ENCODE measurements at regions not wholly inside any gene's neighbourhood (a gene's known extent, or its start where the extent isn't known, plus 50 kb on each side); places are given as distances from the start of the nearest gene placed in this dataset.

DNA sequence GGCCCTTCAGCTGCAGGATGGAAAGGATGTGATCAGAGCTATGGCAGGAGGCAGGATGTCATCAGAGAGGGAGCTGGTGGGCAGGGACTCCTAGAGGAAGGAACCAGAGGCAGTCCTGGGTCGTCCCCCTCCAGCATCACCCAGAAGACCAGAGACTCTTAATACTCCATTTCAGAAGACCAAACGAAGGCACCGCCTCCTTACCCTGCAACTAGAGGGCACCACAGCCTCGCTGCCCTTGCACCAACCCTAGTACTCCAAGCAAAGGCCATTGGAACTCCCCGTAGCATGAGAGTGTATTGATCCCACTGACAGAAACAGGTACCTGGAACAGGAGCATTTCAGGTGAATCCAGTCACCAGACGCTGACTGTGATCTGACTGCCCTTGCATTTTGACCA is 598.1 kb downstream of the NPHP4 start:
- H3K4me3 ChIP-seq (ENCODE audit: low read depth in 1 of 2, low read length in 2 of 2), result no peak overlapping the region
- no peak overlapping the region for H3K27ac ChIP-seq (ENCODE audit: low read length)
- peaks cover 5 to 6% of the 10 kb centered on the region in 2 donors for H3K9me3 ChIP-seq (ENCODE audit: control insufficient read depth in 1 of 2, low read length in 2 of 2)
- H3K27me3 ChIP-seq (ENCODE audit: low read depth, low read length), result no peaks in the 10 kb centered on the region
- no peaks in the 10 kb centered on the region for H3K36me3 ChIP-seq (ENCODE audit: control insufficient read depth in 1 of 2, insufficient read depth in 2 of 2, low read length in 2 of 2)
- H3K4me1 ChIP-seq (ENCODE audit: control insufficient read depth in 1 of 2, insufficient read depth in 2 of 2, low read length in 2 of 2), result no peaks in the 10 kb centered on the region

DNA sequence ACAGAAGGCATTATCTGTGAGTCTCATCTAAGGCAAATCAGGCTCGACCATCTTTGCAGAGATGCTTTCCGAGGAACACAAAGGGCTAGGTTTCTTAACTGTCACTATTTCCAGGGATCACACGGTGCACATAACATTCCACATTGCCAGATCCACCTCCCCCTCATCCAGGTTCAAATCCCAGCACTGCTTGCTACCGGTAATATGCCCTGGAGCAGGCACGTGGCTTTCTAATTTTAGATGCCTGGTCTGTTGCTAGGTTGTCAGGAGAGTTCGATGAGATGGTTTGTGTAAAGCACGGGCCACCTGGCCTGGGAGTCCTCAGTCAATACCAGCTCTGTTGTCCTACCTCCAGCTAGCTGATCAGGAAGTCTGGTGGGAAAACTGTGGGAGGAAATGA is 598.6 kb downstream of the NPHP4 start:
- Histone ChIP-seq H3K4me3 (ENCODE audit: low read depth in 1 of 2, low read length in 2 of 2) (no peak overlapping the region), H3K36me3 (ENCODE audit: control insufficient read depth in 1 of 2, insufficient read depth in 2 of 2, low read length in 2 of 2) (no peaks in the 10 kb centered on the region), H3K27me3 (ENCODE audit: low read depth, low read length) (no peaks in the 10 kb centered on the region), H3K4me1 (ENCODE audit: control insufficient read depth in 1 of 2, insufficient read depth in 2 of 2, low read length in 2 of 2) (no peaks in the 10 kb centered on the region), H3K9me3 (ENCODE audit: control insufficient read depth in 1 of 2, low read length in 2 of 2) (peaks cover 5 to 6% of the 10 kb centered on the region in 2 donors), H3K27ac (ENCODE audit: low read length) (no peak overlapping the region)

DNA sequence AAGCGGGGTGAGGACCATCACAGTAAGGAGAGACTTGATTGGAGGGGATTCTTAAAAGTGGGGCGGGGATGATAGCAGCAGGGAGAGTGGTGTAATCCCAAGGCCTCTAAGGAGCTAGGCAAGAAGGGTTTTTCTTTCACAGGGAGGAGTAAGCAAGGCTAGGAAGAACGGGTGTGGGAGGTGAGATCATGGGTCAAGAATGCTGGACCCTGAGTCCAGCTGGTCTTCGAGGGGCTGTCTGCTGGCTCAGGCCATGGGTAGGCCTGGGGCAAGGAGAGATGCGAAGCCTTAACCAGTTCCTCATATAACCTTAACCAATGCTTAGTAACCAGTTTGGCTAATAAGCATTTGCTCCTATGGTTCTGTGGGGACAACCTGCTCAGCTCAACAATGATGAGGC is 599.1 kb downstream of the NPHP4 start:
- H3K36me3 ChIP-seq (ENCODE audit: control insufficient read depth in 1 of 2, insufficient read depth in 2 of 2, low read length in 2 of 2), result no peaks in the 10 kb centered on the region
- peaks cover 5 to 6% of the 10 kb centered on the region in 2 donors for H3K9me3 ChIP-seq (ENCODE audit: control insufficient read depth in 1 of 2, low read length in 2 of 2)

DNA sequence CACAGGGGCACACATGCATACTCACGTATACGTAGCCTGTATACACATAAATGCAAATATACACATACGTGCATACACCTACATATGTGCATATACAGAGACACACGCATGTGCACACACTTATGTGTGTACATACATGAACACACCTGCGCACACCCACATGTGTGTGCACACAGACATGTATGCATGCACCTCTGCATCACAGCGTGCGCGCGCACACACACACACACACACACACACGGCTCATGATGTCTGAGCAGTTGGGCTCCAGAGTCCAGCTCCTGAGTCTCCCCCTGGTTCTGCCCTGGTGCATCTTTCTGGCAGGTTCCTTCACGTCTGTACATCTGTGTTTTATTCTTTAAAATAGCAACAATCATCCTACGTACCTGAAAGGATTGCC is 600.5 kb downstream of the NPHP4 start:
- H3K27me3 ChIP-seq (ENCODE audit: low read depth, low read length), result no peaks in the 10 kb centered on the region
- H3K9me3 ChIP-seq (ENCODE audit: control insufficient read depth in 1 of 2, low read length in 2 of 2), result peaks cover 5 to 6% of the 10 kb centered on the region in 2 donors
- no peaks in the 10 kb centered on the region for H3K4me1 ChIP-seq (ENCODE audit: control insufficient read depth in 1 of 2, insufficient read depth in 2 of 2, low read length in 2 of 2)

More for the DNA sequence above, 599.1 kb downstream of the NPHP4 start:
- no peak overlapping the region for H3K27ac ChIP-seq (ENCODE audit: low read length)
- H3K27me3 ChIP-seq (ENCODE audit: low read depth, low read length), result no peaks in the 10 kb centered on the region
- H3K4me1 ChIP-seq (ENCODE audit: control insufficient read depth in 1 of 2, insufficient read depth in 2 of 2, low read length in 2 of 2), result no peaks in the 10 kb centered on the region
- H3K4me3 ChIP-seq (ENCODE audit: low read depth in 1 of 2, low read length in 2 of 2), result no peak overlapping the region

DNA sequence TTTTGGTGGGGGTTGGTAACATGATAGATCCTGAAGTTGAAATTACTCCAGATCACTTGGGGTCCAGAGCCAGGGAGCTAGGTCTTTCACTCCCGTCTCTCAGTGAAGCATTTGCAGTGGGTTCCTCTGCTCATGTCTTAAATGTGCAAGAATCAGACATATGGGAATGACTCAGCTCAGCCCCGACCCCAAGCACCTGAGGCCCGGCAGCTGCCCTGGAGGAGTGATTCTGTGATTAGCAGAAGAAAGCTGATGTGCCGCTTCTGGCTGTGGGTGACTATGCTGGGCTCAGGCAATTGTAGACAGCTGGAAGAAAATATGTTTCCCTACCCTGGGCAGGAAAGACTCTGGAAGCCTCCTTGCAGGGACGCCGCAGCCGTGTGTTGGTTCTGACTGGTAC is 601.7 kb downstream of the NPHP4 start:
- no peak overlapping the region for H3K4me3 ChIP-seq (ENCODE audit: low read depth in 1 of 2, low read length in 2 of 2)

More for the DNA sequence above, 600.5 kb downstream of the NPHP4 start:
- Histone ChIP-seq H3K36me3 (ENCODE audit: control insufficient read depth in 1 of 2, insufficient read depth in 2 of 2, low read length in 2 of 2) (no peaks in the 10 kb centered on the region), H3K4me3 (ENCODE audit: low read depth in 1 of 2, low read length in 2 of 2) (no peak overlapping the region), H3K27ac (ENCODE audit: low read length) (no peak overlapping the region)

DNA sequence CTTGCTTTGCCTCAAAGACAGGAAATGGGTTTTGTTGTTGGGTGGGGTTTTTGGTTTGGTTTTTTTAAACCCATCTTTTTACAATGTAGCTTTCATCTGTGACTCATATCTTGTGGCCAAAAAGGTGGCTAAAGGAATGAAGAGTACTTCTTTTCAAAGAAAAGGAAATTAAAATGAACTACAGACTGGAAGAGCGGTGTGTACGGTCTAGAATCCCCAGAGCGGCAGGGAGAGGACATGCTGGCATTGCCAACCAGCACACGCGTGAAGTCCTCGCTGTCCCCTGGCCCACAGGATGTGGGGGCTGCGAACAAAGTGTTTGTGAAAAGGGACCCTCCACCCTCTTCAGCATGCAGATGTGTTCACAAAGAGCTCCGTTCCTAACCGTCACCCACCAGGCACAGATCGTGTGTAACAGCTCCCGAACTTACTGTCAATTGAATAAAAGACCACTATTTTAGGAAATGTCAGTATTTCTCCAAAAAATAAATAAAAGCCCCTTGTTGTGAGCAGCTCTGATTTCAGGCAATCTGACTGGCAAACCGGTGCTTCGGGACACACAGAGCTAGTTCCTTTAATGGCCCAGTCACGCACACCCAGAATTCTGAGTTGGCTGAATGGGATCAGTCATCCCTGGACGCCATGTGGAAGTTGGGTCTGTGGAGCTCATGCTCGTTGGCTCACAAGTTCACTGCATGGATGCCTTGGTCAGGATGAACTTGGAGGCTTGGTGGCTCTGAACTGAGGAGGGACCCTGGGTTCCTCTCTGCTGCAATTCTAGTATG is 602.9 kb downstream of the NPHP4 start:
- Histone ChIP-seq H3K4me1 (ENCODE audit: control insufficient read depth in 1 of 2, insufficient read depth in 2 of 2, low read length in 2 of 2) (no peaks in the 10 kb centered on the region), H3K9me3 (ENCODE audit: control insufficient read depth in 1 of 2, low read length in 2 of 2) (no peaks in the 10 kb centered on the region), H3K4me3 (ENCODE audit: low read depth in 1 of 2, low read length in 2 of 2) (no peak overlapping the region), H3K27ac (ENCODE audit: low read length) (no peak overlapping the region), H3K27me3 (ENCODE audit: low read depth, low read length) (no peaks in the 10 kb centered on the region), H3K36me3 (ENCODE audit: control insufficient read depth in 1 of 2, insufficient read depth in 2 of 2, low read length in 2 of 2) (no peaks in the 10 kb centered on the region)

More for the DNA sequence above, 601.7 kb downstream of the NPHP4 start:
- Histone ChIP-seq H3K27ac (ENCODE audit: low read length) (no peak overlapping the region), H3K27me3 (ENCODE audit: low read depth, low read length) (no peaks in the 10 kb centered on the region), H3K4me1 (ENCODE audit: control insufficient read depth in 1 of 2, insufficient read depth in 2 of 2, low read length in 2 of 2) (no peaks in the 10 kb centered on the region), H3K9me3 (ENCODE audit: control insufficient read depth in 1 of 2, low read length in 2 of 2) (peaks cover 0 to 2% of the 10 kb centered on the region in 2 donors), H3K36me3 (ENCODE audit: control insufficient read depth in 1 of 2, insufficient read depth in 2 of 2, low read length in 2 of 2) (no peaks in the 10 kb centered on the region)

DNA sequence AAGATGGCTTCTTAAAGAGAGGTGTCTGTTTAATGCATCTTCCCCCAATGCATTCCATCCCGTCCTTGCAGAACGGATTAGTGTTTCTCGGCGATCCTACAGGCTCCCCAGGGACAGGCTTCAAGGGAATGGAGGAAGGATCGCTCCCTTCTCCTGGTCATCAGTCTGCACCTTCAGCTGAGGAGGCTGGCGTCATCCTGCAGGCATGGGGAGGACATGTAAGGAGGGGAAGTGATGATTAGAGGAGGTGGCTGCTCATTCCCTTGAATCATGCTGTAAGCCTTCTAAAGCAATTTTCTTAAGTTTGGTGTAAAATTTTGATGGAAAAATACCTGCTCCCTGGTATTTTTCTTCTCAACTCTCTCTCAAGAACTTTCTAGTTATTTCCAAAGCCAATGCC is 603.6 kb downstream of the NPHP4 start:
- Histone ChIP-seq H3K36me3 (ENCODE audit: control insufficient read depth in 1 of 2, insufficient read depth in 2 of 2, low read length in 2 of 2) (no peaks in the 10 kb centered on the region), H3K27me3 (ENCODE audit: low read depth, low read length) (no peaks in the 10 kb centered on the region), H3K9me3 (ENCODE audit: control insufficient read depth in 1 of 2, low read length in 2 of 2) (no peaks in the 10 kb centered on the region), H3K27ac (ENCODE audit: low read length) (no peak overlapping the region), H3K4me1 (ENCODE audit: control insufficient read depth in 1 of 2, insufficient read depth in 2 of 2, low read length in 2 of 2) (no peaks in the 10 kb centered on the region), H3K4me3 (ENCODE audit: low read depth in 1 of 2, low read length in 2 of 2) (no peak overlapping the region)

DNA sequence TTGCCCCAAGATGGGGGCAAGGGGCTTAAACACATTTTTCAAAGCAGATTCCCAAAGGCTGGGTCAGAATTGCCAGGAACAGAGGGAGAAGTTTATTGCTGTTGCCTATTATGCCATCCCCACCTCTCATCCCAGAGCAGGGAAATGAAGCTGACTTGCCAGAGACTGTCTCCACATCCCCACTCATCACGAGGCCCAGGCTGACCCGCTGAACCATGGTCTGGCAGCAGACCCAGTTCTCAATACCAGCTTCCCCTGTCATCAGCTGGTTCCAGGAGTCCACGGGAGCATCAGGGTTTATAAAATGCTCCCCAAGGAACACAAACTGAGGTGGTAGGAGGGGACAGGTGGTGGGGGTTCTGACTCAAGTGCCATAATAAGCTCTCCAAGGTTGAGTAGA is 605.9 kb downstream of the NPHP4 start:
- no peaks in the 10 kb centered on the region for H3K9me3 ChIP-seq (ENCODE audit: control insufficient read depth in 1 of 2, low read length in 2 of 2)
- H3K4me1 ChIP-seq (ENCODE audit: control insufficient read depth in 1 of 2, insufficient read depth in 2 of 2, low read length in 2 of 2), result no peaks in the 10 kb centered on the region
- no peaks in the 10 kb centered on the region for H3K36me3 ChIP-seq (ENCODE audit: control insufficient read depth in 1 of 2, insufficient read depth in 2 of 2, low read length in 2 of 2)
- H3K4me3 ChIP-seq (ENCODE audit: low read depth in 1 of 2, low read length in 2 of 2), result no peak overlapping the region
- H3K27ac ChIP-seq (ENCODE audit: low read length), result no peak overlapping the region
- H3K27me3 ChIP-seq (ENCODE audit: low read depth, low read length), result no peaks in the 10 kb centered on the region

DNA sequence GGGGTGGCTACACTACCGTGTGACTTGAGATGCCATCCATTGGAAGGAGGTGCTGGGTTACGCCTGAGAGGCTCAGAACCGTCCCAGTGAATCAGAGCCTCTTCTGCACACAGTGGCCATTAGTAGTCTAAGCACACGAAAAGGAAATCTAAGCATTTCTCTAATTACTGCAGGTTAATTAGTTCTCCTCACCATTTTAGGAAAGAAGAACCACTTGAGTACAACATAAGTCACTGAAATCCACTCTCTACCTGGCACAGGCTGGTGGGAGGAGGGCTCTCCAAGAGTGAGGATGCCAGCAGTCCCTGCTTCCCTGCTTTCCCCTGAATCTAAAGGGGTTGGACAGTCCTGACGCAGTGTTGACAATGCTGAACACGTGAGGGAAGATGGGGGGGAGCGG is 606.3 kb downstream of the NPHP4 start:
- Histone ChIP-seq H3K9me3 (ENCODE audit: control insufficient read depth in 1 of 2, low read length in 2 of 2) (no peaks in the 10 kb centered on the region), H3K4me3 (ENCODE audit: low read depth in 1 of 2, low read length in 2 of 2) (no peak overlapping the region), H3K4me1 (ENCODE audit: control insufficient read depth in 1 of 2, insufficient read depth in 2 of 2, low read length in 2 of 2) (no peaks in the 10 kb centered on the region), H3K36me3 (ENCODE audit: control insufficient read depth in 1 of 2, insufficient read depth in 2 of 2, low read length in 2 of 2) (no peaks in the 10 kb centered on the region), H3K27ac (ENCODE audit: low read length) (no peak overlapping the region), H3K27me3 (ENCODE audit: low read depth, low read length) (no peaks in the 10 kb centered on the region)

DNA sequence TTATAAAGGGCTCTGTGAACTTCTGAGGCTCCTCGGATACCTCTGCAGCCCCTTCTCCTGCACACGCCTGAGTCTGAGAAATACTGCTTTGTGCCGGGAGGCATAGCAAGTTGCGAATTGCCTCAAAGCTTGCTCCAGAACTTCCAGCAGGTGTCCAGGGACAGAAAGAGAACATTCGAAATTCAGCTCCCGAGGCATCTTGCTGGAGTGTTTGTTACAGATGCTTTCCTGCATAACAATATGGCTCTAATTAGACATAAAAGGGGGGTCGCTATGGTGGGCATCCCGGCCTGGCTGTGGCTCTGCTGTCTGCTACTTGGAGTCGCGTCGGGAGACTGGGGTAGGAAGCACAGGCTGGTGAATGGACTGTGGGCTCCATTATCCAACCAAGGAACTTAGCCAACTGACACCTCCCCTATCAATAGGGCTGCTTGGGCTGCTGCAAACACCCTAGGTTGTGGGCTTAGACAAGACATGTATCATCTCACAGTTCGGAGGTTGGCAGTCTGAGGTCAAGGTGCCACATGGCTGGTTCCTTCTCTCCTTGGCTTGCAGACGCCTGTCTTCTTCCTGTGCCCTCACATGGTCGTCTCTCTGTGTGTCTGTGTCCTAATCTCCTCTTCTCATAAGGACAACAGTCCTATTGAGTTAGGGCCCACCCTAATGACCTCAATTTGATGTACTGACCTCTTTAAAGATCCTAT is 607.0 kb downstream of the NPHP4 start:
- H3K36me3 ChIP-seq (ENCODE audit: control insufficient read depth in 1 of 2, insufficient read depth in 2 of 2, low read length in 2 of 2), result no peaks in the 10 kb centered on the region
- H3K4me3 ChIP-seq (ENCODE audit: low read depth in 1 of 2, low read length in 2 of 2), result no peak overlapping the region
- no peak overlapping the region for H3K27ac ChIP-seq (ENCODE audit: low read length)
- H3K27me3 ChIP-seq (ENCODE audit: low read depth, low read length), result no peaks in the 10 kb centered on the region
- H3K4me1 ChIP-seq (ENCODE audit: control insufficient read depth in 1 of 2, insufficient read depth in 2 of 2, low read length in 2 of 2), result no peaks in the 10 kb centered on the region
- H3K9me3 ChIP-seq (ENCODE audit: control insufficient read depth in 1 of 2, low read length in 2 of 2), result no peaks in the 10 kb centered on the region

DNA sequence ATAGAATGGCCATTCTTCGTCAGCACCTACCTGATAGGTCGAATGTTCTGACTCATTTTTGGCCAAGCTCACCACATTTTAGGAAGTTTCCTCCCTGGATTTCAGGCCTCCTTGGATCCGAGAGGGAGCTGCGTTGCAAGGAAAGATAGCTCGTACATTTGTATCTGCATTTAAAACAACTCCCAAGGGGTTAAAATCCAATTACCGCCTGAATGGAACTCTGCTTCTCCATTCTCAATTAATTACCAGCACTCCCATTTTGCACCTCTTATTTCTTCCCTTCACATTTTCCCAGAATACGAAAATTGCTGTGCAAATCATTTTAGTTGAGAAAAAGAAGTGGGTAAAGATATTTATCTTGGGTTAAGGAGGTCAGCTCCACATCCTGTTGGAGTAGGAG is 610.7 kb downstream of the NPHP4 start:
- H3K4me1 ChIP-seq (ENCODE audit: control insufficient read depth in 1 of 2, insufficient read depth in 2 of 2, low read length in 2 of 2), result no peaks in the 10 kb centered on the region
- no peak overlapping the region for H3K4me3 ChIP-seq (ENCODE audit: low read depth in 1 of 2, low read length in 2 of 2)
- H3K36me3 ChIP-seq (ENCODE audit: control insufficient read depth in 1 of 2, insufficient read depth in 2 of 2, low read length in 2 of 2), result no peaks in the 10 kb centered on the region
- H3K27ac ChIP-seq (ENCODE audit: low read length), result no peak overlapping the region
- H3K27me3 ChIP-seq (ENCODE audit: low read depth, low read length), result no peaks in the 10 kb centered on the region
- no peaks in the 10 kb centered on the region for H3K9me3 ChIP-seq (ENCODE audit: control insufficient read depth in 1 of 2, low read length in 2 of 2)

Measured in muscle layer of duodenum (tissue), 2 donors.